ENCODE measurements at regions not wholly inside any gene's neighbourhood (a gene's known extent, or its start where the extent isn't known, plus 50 kb on each side); places are given as distances from the start of the nearest gene placed in this dataset.

- no peak for TF ChIP-seq CREB5 (CRISPR knock-in tag; IDR thresholded peaks at IDR 0.05; ENCODE audit: low read depth)
- TF ChIP-seq SNAI2 (CRISPR knock-in tag; IDR thresholded peaks at IDR 0.05) = no peak
- TF ChIP-seq ESRRG (CRISPR knock-in tag; IDR thresholded peaks at IDR 0.05) = no peak
- TF ChIP-seq ZNF565 (CRISPR knock-in tag; conservative IDR thresholded peaks at IDR 0.05; ENCODE audit: low read depth) = no peak
- no peak for TF ChIP-seq ZFP30 (CRISPR knock-in tag; IDR thresholded peaks at IDR 0.05)
- TF ChIP-seq TSHZ2 (CRISPR knock-in tag; IDR thresholded peaks at IDR 0.05) = no peak
- no peak for TF ChIP-seq ZNF70 (CRISPR knock-in tag; IDR thresholded peaks at IDR 0.05)
Observed at GRCh38 chr13:59543418-59543817, 620.3 kb downstream of the DIAPH3 start.

All from SK-N-SH treated with all-trans-retinoic acid at 6 μM for 48 hours (cell line).